ENCODE measurements at regions not wholly inside any gene's neighbourhood (a gene's known extent, or its start where the extent isn't known, plus 50 kb on each side); places are given as distances from the start of the nearest gene placed in this dataset.

- no peak for DNase-seq
Observed at GRCh38 chr4:141922236-141922635, 285.9 kb downstream of the IL15 start.

- no peak for DNase-seq
Observed at GRCh38 chr4:141926406-141926805, 290.0 kb downstream of the IL15 start.

DNA sequence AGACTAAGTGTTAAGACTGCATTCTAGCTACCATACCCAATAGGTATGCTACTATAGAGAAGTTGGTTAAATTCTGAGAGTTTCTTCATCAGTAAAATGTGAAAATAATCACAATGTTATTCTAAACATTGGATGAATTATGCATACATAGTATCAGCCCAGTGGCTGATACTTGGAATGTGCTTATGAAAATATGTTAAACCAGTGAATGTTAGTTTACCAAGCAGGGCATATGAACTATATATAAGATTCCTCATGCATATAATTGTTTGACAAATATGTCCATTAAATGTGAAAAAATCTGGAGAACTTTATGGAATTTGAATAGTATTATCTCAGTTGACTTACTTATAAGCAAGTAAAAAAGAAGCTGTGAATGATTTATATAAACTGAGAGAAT is 296.1 kb downstream of the IL15 start:
- no peak for DNase-seq

GRCh38 chr4:141933978-141934377 is 297.6 kb downstream of the IL15 start:
- DNase-seq, result no peak

- no peak for DNase-seq
Observed at GRCh38 chr4:141955696-141956095, 319.3 kb downstream of the IL15 start.

DNA sequence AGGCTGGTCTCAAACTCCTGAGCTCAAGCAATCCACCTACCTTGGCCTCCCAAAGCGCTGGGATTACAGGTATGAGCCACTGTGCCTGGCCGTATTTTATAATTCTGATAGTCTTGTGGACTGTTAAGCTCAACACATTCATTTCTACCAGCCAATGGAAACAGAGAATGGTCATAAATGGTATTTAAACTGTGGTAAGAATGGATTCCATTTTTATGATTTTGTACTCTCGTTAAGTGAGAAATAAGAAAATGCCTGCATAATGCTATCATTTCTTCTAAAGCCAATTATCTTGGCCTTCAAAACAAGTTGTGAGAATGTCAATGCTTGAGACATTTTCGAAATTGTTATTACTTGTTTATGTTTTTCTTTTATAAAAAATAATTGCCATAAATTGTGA is 321.0 kb downstream of the IL15 start:
- DNase-seq, result no peak

DNA sequence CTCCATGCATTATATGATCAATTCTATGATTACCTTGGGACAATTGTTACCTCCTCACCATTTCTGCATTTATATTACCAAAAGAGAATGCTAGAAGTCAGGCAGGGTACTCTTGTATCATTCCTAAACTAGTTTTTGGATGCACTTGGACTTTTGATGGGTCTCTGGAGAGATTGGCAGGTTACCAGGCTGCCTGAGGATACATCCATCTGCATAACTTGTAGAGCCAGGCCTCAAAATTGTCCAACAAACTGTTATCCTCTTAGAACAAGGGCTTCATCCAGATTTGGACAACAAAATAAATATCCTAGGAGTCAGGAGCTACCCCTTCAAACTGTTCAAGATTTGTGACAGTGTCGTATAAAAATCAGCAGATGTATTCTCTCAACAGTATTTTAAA is 326.1 kb downstream of the IL15 start:
- DNase-seq, result no peak

DNA sequence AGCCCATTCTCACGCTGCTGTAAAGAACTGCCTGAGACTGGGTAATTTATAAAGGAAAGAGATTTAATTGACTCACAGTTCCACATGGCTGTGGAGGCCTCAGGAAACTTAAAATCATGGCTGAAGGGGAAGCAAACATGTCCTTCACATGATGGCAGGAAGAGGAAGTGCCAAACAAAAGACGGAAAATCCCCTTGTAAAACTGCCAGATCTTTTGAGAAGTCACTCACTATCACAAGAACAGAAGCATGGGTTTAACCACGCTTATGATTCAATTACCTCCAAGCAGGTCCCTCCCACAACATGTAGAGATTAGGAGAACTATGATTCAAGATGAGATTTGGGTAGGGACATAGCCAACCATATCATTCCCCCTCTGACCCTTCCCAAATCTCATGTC is 335.5 kb downstream of the IL15 start:
- DNase-seq, result peak in 3 of 4 experiments; percentile 4 to 16 (median 7)

GRCh38 chr4:141972950-141973349 is 336.6 kb downstream of the IL15 start:
- no peak for DNase-seq
